Transverse colon (tissue), 4 donors: ENCODE measurements at regions not wholly inside any gene's neighbourhood (a gene's known extent, or its start where the extent isn't known, plus 50 kb on each side); places are given as distances from the start of the nearest gene placed in this dataset.
A peak's percentile ranks its signal among the peaks of the same experiment; 100 is the strongest.

ENCODE experiments used
- DNase-seq: peaks from one replicate; pipeline ENCODE4 v3.0.0-alpha.2; 2019
- H3K27ac ChIP-seq, 4 donors: fragments of 200-600 bp; sonication (generic); 2 replicates each; pipeline ENCODE4 v1.5.1; 2016 to 2018; ENCODE audit warnings: inconsistent platforms in 4 of 4
- H3K27me3 ChIP-seq: fragments of 200-600 bp; sonication (generic); 2 replicates; pipeline ENCODE4 v1.5.1; 2017; ENCODE audit warnings: inconsistent platforms
- H3K36me3 ChIP-seq, 4 donors: fragments of 200-600 bp; sonication (generic); 2 replicates each; pipeline ENCODE4 v1.5.1; 2017 to 2019; ENCODE audit warnings: inconsistent platforms in 4 of 4
- H3K4me1 ChIP-seq, 4 donors: fragments of 200-600 bp; sonication (generic); 2 replicates each; pipeline ENCODE4 v1.5.1; 2017 to 2020; ENCODE audit warnings: inconsistent platforms in 4 of 4
- H3K4me3 ChIP-seq, 4 donors: fragments of 200-600 bp; sonication (generic); 1 replicate in 1 of 4; 2 replicates in 3 of 4; pipeline versions ENCODE4 v1.5.1 to v1.6.1; 2017 to 2019; ENCODE audit warnings: inconsistent platforms in 4 of 4
- H3K9me3 ChIP-seq, 2 donors: fragments of 200-600 bp; sonication (generic); 2 replicates each; pipeline ENCODE4 v1.5.1; 2017 to 2019; ENCODE audit warnings: inconsistent platforms in 2 of 2
- CTCF ChIP-seq, 5 experiments: fragments of 200-600 bp in 3 of 5; fragments of 450-650 bp in 2 of 5; sonication (generic) in 3 of 5; IDR thresholded peaks; 1 replicate in 2 of 5; 2 replicates in 3 of 5; pipeline ENCODE4 v1.5.1; 2016 to 2017; ENCODE audit warnings: antibody characterized with exemption in 5 of 5, inconsistent platforms in 3 of 5, mild to moderate bottlenecking in 2 of 5, moderate library complexity in 1 of 5
- EP300 ChIP-seq: sonication (generic); formaldehyde crosslinking; IDR thresholded peaks from one replicate; pipeline ENCODE4 v1.6.1; 2017; ENCODE audit warnings: antibody characterized with exemption, low read depth
- POLR2A ChIP-seq: fragments of 450-650 bp; IDR thresholded peaks from one replicate; pipeline ENCODE4 v1.6.1; 2016; ENCODE audit warnings: antibody characterized with exemption, mild to moderate bottlenecking, moderate library complexity
- POLR2AphosphoS5 ChIP-seq, 3 donors: sonication (generic); formaldehyde crosslinking; IDR thresholded peaks; one replicate each; pipeline ENCODE4 v1.6.1; 2016; ENCODE audit warnings: antibody characterized with exemption in 3 of 3
- WGBS, 2 donors: methylation state at CpG; one replicate each; pipeline ENCODE4 v1.1.5; 2018; ENCODE audit warnings: low coverage in 1 of 2; 5-methylcytosine and 5-hydroxymethylcytosine counted together
- in situ Hi-C, 4 donors: fragments of 200-750 bp; cut with MboI; loops; one replicate each; pipeline versions ENCODE4 v1.15.0 to v1.15.1; 2017; ENCODE audit warnings: low sequenced_read_pairs in 3 of 4, low pct_ligation_motif_present in 1 of 4, low pct_unique_long_range_greater_than_20kb in 1 of 4
- intact Hi-C: fragments of 100-400 bp; cut with DNase I; formaldehyde crosslinking; loops from one replicate; pipeline ENCODE4 v1.15.1; 2023; ENCODE audit warnings: low total_unique reads

- H3K36me3 ChIP-seq = no peaks in the 10 kb centered on the region
- H3K9me3 ChIP-seq = no peaks in the 10 kb centered on the region
- H3K27me3 ChIP-seq = peaks cover 26% of the 10 kb centered on the region
- no peak overlapping the region for H3K4me3 ChIP-seq
- in situ Hi-C loops = no loop called here
- no peak for TF ChIP-seq CTCF (IDR thresholded peaks at IDR 0.05)
- no peak for TF ChIP-seq EP300
- TF ChIP-seq POLR2AphosphoS5 (IDR thresholded peaks at IDR 0.05) = no peak
- TF ChIP-seq POLR2A = no peak
- 77 to 89% methylated on average over 2 of the region's 2 CpGs for WGBS, 2 donors
- intact Hi-C loops = no loop called here
- H3K4me1 ChIP-seq = no peaks in the 10 kb centered on the region
- H3K27ac ChIP-seq = no peak overlapping the region
- no peak for DNase-seq
Measured at GRCh38 chr9:134266418-134266817, 59.8 kb upstream of the RXRA start.

GRCh38 chr9:134267305-134267880 is 58.9 kb upstream of the RXRA start:
- H3K36me3 ChIP-seq = no peaks in the 10 kb centered on the region
- no peak for DNase-seq
- peak overlapping the region in 1 of 4 donors; percentile 8 for H3K27ac ChIP-seq
- H3K4me1 ChIP-seq = no peaks in the 10 kb centered on the region
- H3K27me3 ChIP-seq = peaks cover 26% of the 10 kb centered on the region
- H3K9me3 ChIP-seq = no peaks in the 10 kb centered on the region
- no peak for TF ChIP-seq CTCF (IDR thresholded peaks at IDR 0.05)
- TF ChIP-seq POLR2AphosphoS5 (IDR thresholded peaks at IDR 0.05) = no peak
- no peak for TF ChIP-seq EP300
- no peak for TF ChIP-seq POLR2A
- H3K4me3 ChIP-seq = no peak overlapping the region
- intact Hi-C loops = no loop called here
- 78% methylated on average over 9 of the region's 11 CpGs; no CpG with 5 or more reads in 1 of the 2 donors for WGBS, 2 donors
- in situ Hi-C loops = no loop called here

GRCh38 chr9:134267881-134268724 is 58.2 kb upstream of the RXRA start:
- TF ChIP-seq CTCF (IDR thresholded peaks at IDR 0.05) = no peak
- TF ChIP-seq POLR2AphosphoS5 (IDR thresholded peaks at IDR 0.05) = no peak
- TF ChIP-seq EP300 = no peak
- TF ChIP-seq POLR2A = no peak
- Histone ChIP-seq H3K36me3 (no peaks in the 10 kb centered on the region), H3K4me3 (no peak overlapping the region), H3K27me3 (peaks cover 26% of the 10 kb centered on the region), H3K27ac (peak overlapping the region in 1 of 4 donors; percentile 8), H3K4me1 (no peaks in the 10 kb centered on the region), H3K9me3 (no peaks in the 10 kb centered on the region)
- 77% methylated on average over 24 of the region's 28 CpGs; no CpG with 5 or more reads in 1 of the 2 donors for WGBS, 2 donors
- peak; percentile 78 for DNase-seq
- intact Hi-C loops (no loop called here), in situ Hi-C loops (no loop called here)

- H3K27ac ChIP-seq = no peak overlapping the region
- no peaks in the 10 kb centered on the region for H3K4me1 ChIP-seq
- WGBS, 2 donors = 81% methylated on average over 6 of the region's 6 CpGs; no CpG with 5 or more reads in 1 of the 2 donors
- peaks cover 21% of the 10 kb centered on the region for H3K27me3 ChIP-seq
- intact Hi-C loops = no loop called here
- H3K36me3 ChIP-seq = no peaks in the 10 kb centered on the region
- no peak for DNase-seq
- TF ChIP-seq EP300 (no peak), CTCF (IDR thresholded peaks at IDR 0.05) (no peak), POLR2A (no peak), POLR2AphosphoS5 (IDR thresholded peaks at IDR 0.05) (no peak)
- in situ Hi-C loops = no loop called here
- no peak overlapping the region for H3K4me3 ChIP-seq
- no peaks in the 10 kb centered on the region for H3K9me3 ChIP-seq
Measured at GRCh38 chr9:134268747-134269146, 57.5 kb upstream of the RXRA start.
